Omental fat pad (tissue), 3 donors: ENCODE measurements at regions not wholly inside any gene's neighbourhood (a gene's known extent, or its start where the extent isn't known, plus 50 kb on each side); places are given as distances from the start of the nearest gene placed in this dataset.

Experiments
- ATAC-seq: fragments of 150-250 bp; one replicate; pipeline ENCODE4 v1.9.1; 2016; ENCODE audit warnings: mild to moderate bottlenecking, moderate library complexity; ENCODE audit not compliant: low FRiP score
- DNase-seq: peaks from one replicate; pipeline ENCODE4 v3.0.0-alpha.2; 2019; ENCODE audit warnings: low spot score
- CTCF ChIP-seq, 3 donors: fragments of 450-650 bp; IDR thresholded peaks; one replicate each; pipeline ENCODE4 v1.5.1; 2016 to 2017; ENCODE audit warnings: antibody characterized with exemption in 3 of 3, mild to moderate bottlenecking in 3 of 3, moderate library complexity in 2 of 3

- TF ChIP-seq CTCF (IDR thresholded peaks at IDR 0.05), result no peak
- ATAC-seq, result no peak
- no peak for DNase-seq
These were observed 870.2 kb downstream of the TYW1 start for GRCh38 chr7:67866812-67867211.

- ATAC-seq (no peak), DNase-seq (no peak)
- no peak for TF ChIP-seq CTCF (IDR thresholded peaks at IDR 0.05)
These were observed 873.8 kb downstream of the TYW1 start for GRCh38 chr7:67870396-67870795.

GRCh38 chr7:67875558-67875957 lies 878.9 kb downstream of the TYW1 start:
- TF ChIP-seq CTCF (IDR thresholded peaks at IDR 0.05), result no peak
- no peak for DNase-seq
- no peak for ATAC-seq

GRCh38 chr7:67878808-67879207 lies 882.2 kb downstream of the TYW1 start:
- ATAC-seq (no peak), DNase-seq (no peak)
- TF ChIP-seq CTCF (IDR thresholded peaks at IDR 0.05), result no peak

- no peak for DNase-seq
- TF ChIP-seq CTCF (IDR thresholded peaks at IDR 0.05), result no peak
- no peak for ATAC-seq
These were observed 886.2 kb downstream of the TYW1 start for GRCh38 chr7:67882843-67883242.

- TF ChIP-seq CTCF (IDR thresholded peaks at IDR 0.05), result no peak
- DNase-seq (no peak), ATAC-seq (no peak)
These were observed 893.7 kb downstream of the TYW1 start for GRCh38 chr7:67890316-67890715.

- DNase-seq, result no peak
- ATAC-seq, result no peak
- no peak for TF ChIP-seq CTCF (IDR thresholded peaks at IDR 0.05)
These were observed 898.1 kb downstream of the TYW1 start for GRCh38 chr7:67894746-67895145.
